Endothelial cell of umbilical vein (primary cell): ENCODE measurements at regions not wholly inside any gene's neighbourhood (a gene's known extent, or its start where the extent isn't known, plus 50 kb on each side); places are given as distances from the start of the nearest gene placed in this dataset.
"Not testable (repeated sequence)": the region's sequence is repeated elsewhere in the genome, so short reads cannot be mapped to it uniquely, and the experiment has no call there.

ENCODE experiments used
- BruUV-seq: library from RNA; stranded (reverse); fragments of 400-500 nt; replicated peaks from 2 replicates; lab custom pipeline; 2021; lab: Mats Ljungman, UMichigan
- CTCF ChIA-PET: fragments of 300-600, 350-600 bp; sonication (Branson Sonifier 250); formaldehyde crosslinking; loops from one replicate; lab custom pipeline; 2021; ENCODE audit warnings: antibody characterized with exemption, inconsistent platforms; lab: Charles Lee
- POLR2A ChIA-PET: fragments of 300-600, 350-600 bp; sonication (Branson Sonifier 250); formaldehyde crosslinking; loops from one replicate; lab custom pipeline; 2021; ENCODE audit warnings: antibody characterized with exemption, inconsistent platforms; lab: Charles Lee
- DNase-seq: peaks from one replicate; pipeline ENCODE4 v3.0.0-alpha.2; 2011; ENCODE audit warnings: low read depth, low spot score
- FAIRE-seq: peaks from 2 replicates; lab custom pipeline; 2011; peaks lifted over from hg19 to GRCh38; lab: Jason Lieb, UNC
- H2AFZ ChIP-seq: 2 replicates; pipeline ENCODE4 v1.6.0; 2012; ENCODE audit warnings: low read depth, low read length, control low read depth, inconsistent platforms
- H3K27ac ChIP-seq: 2 replicates; pipeline ENCODE4 v1.5.1; 2011; ENCODE audit warnings: low read depth, mild to moderate bottlenecking, control low read depth, low read length, moderate library complexity; ENCODE audit not compliant: insufficient read depth
- H3K27me3 ChIP-seq, 2 experiments: 2 replicates each; pipeline versions ENCODE4 v1.6.0 to v1.6.1; 2011; ENCODE audit warnings: low read length in 2 of 2, mixed read lengths in 1 of 2; ENCODE audit not compliant: control insufficient read depth in 2 of 2, insufficient read depth in 2 of 2
- H3K36me3 ChIP-seq, 2 experiments: 2 replicates in 1 of 2; 3 replicates in 1 of 2; pipeline ENCODE4 v1.5.1; 2011; ENCODE audit warnings: low read length in 2 of 2, mild to moderate bottlenecking in 1 of 2, moderate library complexity in 1 of 2; ENCODE audit not compliant: control insufficient read depth in 2 of 2, insufficient read depth in 2 of 2; ENCODE audit errors: extremely low read depth in 1 of 2
- H3K4me1 ChIP-seq: 3 replicates; pipeline ENCODE4 v1.5.1; 2011; ENCODE audit warnings: mild to moderate bottlenecking, low read length; ENCODE audit not compliant: control insufficient read depth, insufficient read depth; ENCODE audit errors: extremely low read depth
- H3K4me2 ChIP-seq: 2 replicates; pipeline ENCODE4 v1.6.1; 2011; ENCODE audit warnings: low read length, control low read depth, mixed read lengths; ENCODE audit not compliant: insufficient read depth
- H3K4me3 ChIP-seq, 3 experiments: fragments of 200-600 bp in 1 of 3; sonication (generic), shearing (Covaris generic) in 1 of 3; replicated peaks in 1 of 3; 2 replicates each; pipeline ENCODE4 v1.5.1; 2011 to 2016; ENCODE audit warnings: control low read depth in 3 of 3, low read length in 3 of 3, mild to moderate bottlenecking in 2 of 3, inconsistent platforms in 1 of 3, low read depth in 1 of 3, moderate library complexity in 1 of 3; ENCODE audit not compliant: insufficient read depth in 1 of 3
- H3K79me2 ChIP-seq: 2 replicates; pipeline ENCODE4 v1.6.0; 2012; ENCODE audit warnings: low read length, inconsistent platforms; ENCODE audit not compliant: control insufficient read depth, insufficient read depth
- H3K9ac ChIP-seq: replicated peaks from 2 replicates; pipeline ENCODE3; 2011; ENCODE audit warnings: low read length, control low read depth; ENCODE audit not compliant: insufficient read depth; ENCODE audit errors: extremely low read depth
- H3K9me1 ChIP-seq: replicated peaks from 3 replicates; pipeline ENCODE4 v1.6.0; 2011; ENCODE audit warnings: mild to moderate bottlenecking, low read length; ENCODE audit not compliant: control insufficient read depth, insufficient read depth; ENCODE audit errors: extremely low read depth
- H3K9me3 ChIP-seq: replicated peaks from 2 replicates; pipeline ENCODE4 v1.5.1; 2012; ENCODE audit warnings: low read length, inconsistent platforms; ENCODE audit not compliant: control insufficient read depth, insufficient read depth
- H4K20me1 ChIP-seq: replicated peaks from 2 replicates; pipeline ENCODE3; 2011; ENCODE audit warnings: mild to moderate bottlenecking, low read length; ENCODE audit not compliant: control insufficient read depth, insufficient read depth; ENCODE audit errors: extremely low read depth
- EZH2 ChIP-seq: IDR thresholded peaks from 2 replicates; pipeline ENCODE4 v1.6.1; 2012; ENCODE audit warnings: borderline replicate concordance, low read depth, mild to moderate bottlenecking, moderate library complexity, low read length, inconsistent platforms; ENCODE audit not compliant: severe bottlenecking
- FOS ChIP-seq: IDR thresholded peaks from 2 replicates; pipeline ENCODE4 v1.6.1; 2011; ENCODE audit warnings: mild to moderate bottlenecking, low read length, moderate library complexity, borderline replicate concordance; ENCODE audit not compliant: insufficient read depth
- GATA2 ChIP-seq: IDR thresholded peaks from 2 replicates; pipeline ENCODE4 v1.7.0; 2011; ENCODE audit warnings: low read depth, mild to moderate bottlenecking, moderate library complexity, mixed read lengths, low read length; ENCODE audit not compliant: insufficient read length, insufficient read depth
- JUN ChIP-seq: IDR thresholded peaks from 2 replicates; pipeline ENCODE4 v1.6.1; 2011; ENCODE audit warnings: borderline replicate concordance, low read depth; ENCODE audit not compliant: insufficient read length, insufficient read depth
- dilution Hi-C: fragments of 300-500 bp; cut with MboI; formaldehyde crosslinking; loops from one replicate; pipeline ENCODE4 v1.15.0; 2019; ENCODE audit warnings: low sequenced_read_pairs; ENCODE audit not compliant: extremely low pct_ligation_motif_present
- intact Hi-C: fragments of 100-400 bp; cut with micrococcal nuclease; formaldehyde crosslinking; loops from one replicate; pipeline ENCODE4 v1.10.0; 2022

GRCh38 chr5:82982846-82983245, 94.3 kb downstream of the TMEM167A start:
- Histone ChIP-seq H3K27me3 (peaks cover 2 to 6% of the 10 kb centered on the region in 2 experiments), H3K9me1 (no peaks in the 10 kb centered on the region), H3K9ac (no peak overlapping the region), H4K20me1 (no peaks in the 10 kb centered on the region), H3K4me3 (no peak overlapping the region), H3K9me3 (no peaks in the 10 kb centered on the region), H3K4me2 (no peak overlapping the region), H2AFZ (no peak overlapping the region), H3K36me3 (no peaks in the 10 kb centered on the region), H3K79me2 (no peaks in the 10 kb centered on the region), H3K27ac (no peak overlapping the region), H3K4me1 (no peaks in the 10 kb centered on the region)
- intact Hi-C loops = no loop called here
- no peak for DNase-seq
- ChIA-PET CTCF (interaction anchor here (1.9 kb wide), 1 partner anchor 19 kb away, joined by 5 read pairs; no protein-coding TSS in a partner anchor), POLR2A (no interaction called here)
- no TSS peak for BruUV-seq
- dilution Hi-C loops = no loop called here
- TF ChIP-seq EZH2 (no peak), JUN (no peak), GATA2 (no peak), FOS (no peak)
- FAIRE-seq = no peak

DNA sequence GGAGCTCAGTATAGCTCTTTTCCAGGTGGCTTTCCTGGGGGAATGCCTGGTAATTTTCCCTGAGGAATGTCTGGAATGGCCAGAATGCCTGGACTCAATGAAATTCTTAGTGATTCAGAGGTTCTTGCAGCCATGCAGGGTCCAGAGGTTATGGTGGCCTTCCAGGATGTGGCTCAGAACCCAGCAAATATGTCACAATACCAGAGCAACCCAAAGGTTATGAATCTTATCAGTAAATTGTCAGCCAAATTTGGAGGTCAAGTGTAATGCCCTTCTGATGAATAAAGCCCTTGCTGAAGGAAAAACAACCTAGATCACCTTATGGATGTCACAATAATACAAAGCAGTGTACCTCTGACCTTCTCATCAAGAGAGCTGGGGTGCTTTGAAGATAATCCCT, 100.3 kb downstream of the TMEM167A start:
- DNase-seq, dilution Hi-C loops, H3K4me3 ChIP-seq, FAIRE-seq, H3K4me2 ChIP-seq, H3K9me1 ChIP-seq, H3K9me3 ChIP-seq, H3K9ac ChIP-seq, H3K79me2 ChIP-seq, H3K36me3 ChIP-seq, H3K27me3 ChIP-seq, H2AFZ ChIP-seq, POLR2A ChIA-PET, H4K20me1 ChIP-seq, intact Hi-C loops, BruUV-seq, H3K27ac ChIP-seq, CTCF ChIA-PET, H3K4me1 ChIP-seq: not testable (repeated sequence)
